HepG2 (cell line): ENCODE measurements at regions not wholly inside any gene's neighbourhood (a gene's known extent, or its start where the extent isn't known, plus 50 kb on each side); places are given as distances from the start of the nearest gene placed in this dataset.
A peak's percentile ranks its signal among the peaks of the same experiment; 100 is the strongest.

Experiments
- ARNTL ChIP-seq: sonication (generic); formaldehyde crosslinking; IDR thresholded peaks from 2 replicates; pipeline ENCODE4 v1.4.0; 2020; ENCODE audit warnings: mild to moderate bottlenecking, missing genetic modification reagents
- ASH2L ChIP-seq: fragments of 300-600, 200-600 bp; sonication (generic); IDR thresholded peaks from 2 replicates; pipeline ENCODE4 v1.7.0; 2017; ENCODE audit warnings: low read depth, mild to moderate bottlenecking, moderate library complexity, mixed read lengths, low read length; ENCODE audit not compliant: insufficient read length
- FOXO1 ChIP-seq: sonication (generic); formaldehyde crosslinking; IDR thresholded peaks from 2 replicates; pipeline ENCODE4 v1.4.0; 2020; ENCODE audit warnings: missing genetic modification reagents
- HDAC2 ChIP-seq: sonication (generic); formaldehyde crosslinking; IDR thresholded peaks from 2 replicates; pipeline ENCODE4 v1.4.0; 2020; ENCODE audit warnings: missing genetic modification reagents
- HIVEP1 ChIP-seq: sonication (generic); formaldehyde crosslinking; IDR thresholded peaks from 2 replicates; pipeline ENCODE4 v1.4.0; 2020; ENCODE audit warnings: mild to moderate bottlenecking, missing genetic modification reagents
- JARID2 ChIP-seq: sonication (generic); formaldehyde crosslinking; IDR thresholded peaks from 2 replicates; pipeline ENCODE4 v1.8.1; 2023; ENCODE audit warnings: missing genetic modification reagents, inconsistent platforms; ENCODE audit not compliant: insufficient replicate concordance
- KLF12 ChIP-seq: sonication (generic); formaldehyde crosslinking; IDR thresholded peaks from 2 replicates; pipeline ENCODE4 v1.4.0; 2020; ENCODE audit warnings: missing genetic modification reagents, borderline replicate concordance
- SAFB2 ChIP-seq: sonication (generic); formaldehyde crosslinking; IDR thresholded peaks from 2 replicates; pipeline ENCODE4 v1.5.1; 2020; ENCODE audit warnings: missing genetic modification reagents, low read depth, mild to moderate bottlenecking, borderline replicate concordance
- SMC3 ChIP-seq: IDR thresholded peaks from 2 replicates; pipeline ENCODE4 v1.6.1; 2011; ENCODE audit warnings: low read length, improper control_type of control experiment
- SOX13 ChIP-seq, 3 experiments: fragments of 450-650 bp in 1 of 3; sonication (generic) in 1 of 3; formaldehyde crosslinking in 1 of 3; IDR thresholded peaks in 2 of 3; conservative IDR thresholded peaks in 1 of 3; 2 replicates each; pipeline versions ENCODE4 v1.5.0 to v1.6.1; 2016 to 2020; ENCODE audit warnings: antibody characterized with exemption in 1 of 3, mild to moderate bottlenecking in 1 of 3, missing compliant biosample characterization in 1 of 3, missing genetic modification reagents in 1 of 3, moderate library complexity in 1 of 3
- SOX5 ChIP-seq: IDR thresholded peaks from 2 replicates; pipeline ENCODE4 v1.6.1; 2016; ENCODE audit warnings: borderline replicate concordance
- SP4 ChIP-seq: sonication (generic); formaldehyde crosslinking; IDR thresholded peaks from 2 replicates; pipeline ENCODE4 v1.8.1; 2023; ENCODE audit warnings: mild to moderate bottlenecking, missing genetic modification reagents
- ZBTB2 ChIP-seq: sonication (generic); formaldehyde crosslinking; IDR thresholded peaks from 2 replicates; pipeline ENCODE4 v1.8.0; 2022; ENCODE audit warnings: low read depth, missing genetic modification reagents
- ZNF143 ChIP-seq: sonication (generic); formaldehyde crosslinking; IDR thresholded peaks from 2 replicates; pipeline ENCODE4 v1.4.0; 2020; ENCODE audit warnings: missing genetic modification reagents
- ZNF256 ChIP-seq: sonication (generic); formaldehyde crosslinking; conservative IDR thresholded peaks from 2 replicates; pipeline ENCODE4 v1.4.0; 2020; ENCODE audit warnings: missing genetic modification reagents
- ZNF292 ChIP-seq: sonication (generic); formaldehyde crosslinking; IDR thresholded peaks from 2 replicates; pipeline ENCODE4 v1.8.1; 2022; ENCODE audit warnings: mild to moderate bottlenecking, low read depth, missing genetic modification reagents, borderline replicate concordance
- ZNF331 ChIP-seq: sonication (generic); formaldehyde crosslinking; IDR thresholded peaks from 2 replicates; pipeline ENCODE4 v1.4.0; 2020; ENCODE audit warnings: missing genetic modification reagents
- ZNF501 ChIP-seq: sonication (generic); formaldehyde crosslinking; IDR thresholded peaks from 2 replicates; pipeline ENCODE4 v1.5.1; 2020; ENCODE audit warnings: mild to moderate bottlenecking, moderate library complexity, missing genetic modification reagents
- ZNF562 ChIP-seq: sonication (generic); formaldehyde crosslinking; IDR thresholded peaks from 2 replicates; pipeline ENCODE4 v1.8.0; 2022; ENCODE audit warnings: missing genetic modification reagents, borderline replicate concordance
- ZNF605 ChIP-seq: sonication (generic); formaldehyde crosslinking; IDR thresholded peaks from 2 replicates; pipeline ENCODE4 v1.8.0; 2022; ENCODE audit warnings: mild to moderate bottlenecking, missing genetic modification reagents
- ZNF629 ChIP-seq: sonication (generic); formaldehyde crosslinking; conservative IDR thresholded peaks from 2 replicates; pipeline ENCODE4 v1.5.0; 2020; ENCODE audit warnings: missing genetic modification reagents
- ZNF878 ChIP-seq: sonication (generic); formaldehyde crosslinking; IDR thresholded peaks from 2 replicates; pipeline ENCODE4 v1.8.1; 2023; ENCODE audit warnings: mild to moderate bottlenecking, missing genetic modification reagents, moderate library complexity
- TF ChIP-seq, protein P1 (sequence below): sonication (generic); formaldehyde crosslinking; conservative IDR thresholded peaks from 2 replicates; pipeline ENCODE4 v1.4.0; 2020; ENCODE audit warnings: mild to moderate bottlenecking, missing genetic modification reagents, moderate library complexity
- TF ChIP-seq, protein P2 (sequence below): IDR thresholded peaks from 2 replicates; pipeline ENCODE4 v1.6.1; 2012; ENCODE audit warnings: low read depth, low read length, improper control_type of control experiment

GRCh38 chr2:60335533-60336237, 217.8 kb downstream of the BCL11A start (continued):
- TF ChIP-seq, protein P1, sequence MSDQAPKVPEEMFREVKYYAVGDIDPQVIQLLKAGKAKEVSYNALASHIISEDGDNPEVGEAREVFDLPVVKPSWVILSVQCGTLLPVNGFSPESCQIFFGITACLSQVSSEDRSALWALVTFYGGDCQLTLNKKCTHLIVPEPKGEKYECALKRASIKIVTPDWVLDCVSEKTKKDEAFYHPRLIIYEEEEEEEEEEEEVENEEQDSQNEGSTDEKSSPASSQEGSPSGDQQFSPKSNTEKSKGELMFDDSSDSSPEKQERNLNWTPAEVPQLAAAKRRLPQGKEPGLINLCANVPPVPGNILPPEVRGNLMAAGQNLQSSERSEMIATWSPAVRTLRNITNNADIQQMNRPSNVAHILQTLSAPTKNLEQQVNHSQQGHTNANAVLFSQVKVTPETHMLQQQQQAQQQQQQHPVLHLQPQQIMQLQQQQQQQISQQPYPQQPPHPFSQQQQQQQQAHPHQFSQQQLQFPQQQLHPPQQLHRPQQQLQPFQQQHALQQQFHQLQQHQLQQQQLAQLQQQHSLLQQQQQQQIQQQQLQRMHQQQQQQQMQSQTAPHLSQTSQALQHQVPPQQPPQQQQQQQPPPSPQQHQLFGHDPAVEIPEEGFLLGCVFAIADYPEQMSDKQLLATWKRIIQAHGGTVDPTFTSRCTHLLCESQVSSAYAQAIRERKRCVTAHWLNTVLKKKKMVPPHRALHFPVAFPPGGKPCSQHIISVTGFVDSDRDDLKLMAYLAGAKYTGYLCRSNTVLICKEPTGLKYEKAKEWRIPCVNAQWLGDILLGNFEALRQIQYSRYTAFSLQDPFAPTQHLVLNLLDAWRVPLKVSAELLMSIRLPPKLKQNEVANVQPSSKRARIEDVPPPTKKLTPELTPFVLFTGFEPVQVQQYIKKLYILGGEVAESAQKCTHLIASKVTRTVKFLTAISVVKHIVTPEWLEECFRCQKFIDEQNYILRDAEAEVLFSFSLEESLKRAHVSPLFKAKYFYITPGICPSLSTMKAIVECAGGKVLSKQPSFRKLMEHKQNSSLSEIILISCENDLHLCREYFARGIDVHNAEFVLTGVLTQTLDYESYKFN, result 0 out of 2 replicates have a peak, but pooled peaks have one; percentile 10
- TF ChIP-seq SOX13 (IDR thresholded peaks at IDR 0.05) (no peak), SOX13 (CRISPR knock-in tag; conservative IDR thresholded peaks at IDR 0.05 in 1 of 2, IDR thresholded peaks at IDR 0.05 in 1 of 2) (peak in 1 of 2 experiments; percentile 67; a peak in 1 of 4 replicates), ZNF331 (CRISPR knock-in tag) (peak; percentile 32; the same call in 1 of the 2 replicates), HIVEP1 (CRISPR knock-in tag) (no peak), KLF12 (CRISPR knock-in tag) (no peak), SMC3 (no peak), JARID2 (CRISPR knock-in tag) (no peak), ZNF562 (no peak), ZBTB2 (0 out of 2 replicates have a peak, but pooled peaks have one; percentile 28), ZNF256 (CRISPR knock-in tag) (no peak), SOX5 (CRISPR knock-in tag) (peak; percentile 56; the same call in 1 of the 2 replicates), SAFB2 (CRISPR knock-in tag) (no peak), ZNF605 (0 out of 2 replicates have a peak, but pooled peaks have one; percentile 16), SP4 (CRISPR knock-in tag) (0 out of 2 replicates have a peak, but pooled peaks have one; percentile 40), ZNF878 (no peak), ARNTL (CRISPR knock-in tag) (peak; percentile 65; the same call in 1 of the 2 replicates), ZNF629 (CRISPR knock-in tag) (no peak), ASH2L (peak; percentile 37), HDAC2 (CRISPR knock-in tag) (peak; percentile 16; the same call in 1 of the 2 replicates), ZNF501 (CRISPR knock-in tag) (no peak), ZNF292 (CRISPR knock-in tag) (peak; percentile 75; the same call in 1 of the 2 replicates), FOXO1 (CRISPR knock-in tag) (no peak), ZNF143 (CRISPR knock-in tag) (no peak)
- TF ChIP-seq, protein P2, sequence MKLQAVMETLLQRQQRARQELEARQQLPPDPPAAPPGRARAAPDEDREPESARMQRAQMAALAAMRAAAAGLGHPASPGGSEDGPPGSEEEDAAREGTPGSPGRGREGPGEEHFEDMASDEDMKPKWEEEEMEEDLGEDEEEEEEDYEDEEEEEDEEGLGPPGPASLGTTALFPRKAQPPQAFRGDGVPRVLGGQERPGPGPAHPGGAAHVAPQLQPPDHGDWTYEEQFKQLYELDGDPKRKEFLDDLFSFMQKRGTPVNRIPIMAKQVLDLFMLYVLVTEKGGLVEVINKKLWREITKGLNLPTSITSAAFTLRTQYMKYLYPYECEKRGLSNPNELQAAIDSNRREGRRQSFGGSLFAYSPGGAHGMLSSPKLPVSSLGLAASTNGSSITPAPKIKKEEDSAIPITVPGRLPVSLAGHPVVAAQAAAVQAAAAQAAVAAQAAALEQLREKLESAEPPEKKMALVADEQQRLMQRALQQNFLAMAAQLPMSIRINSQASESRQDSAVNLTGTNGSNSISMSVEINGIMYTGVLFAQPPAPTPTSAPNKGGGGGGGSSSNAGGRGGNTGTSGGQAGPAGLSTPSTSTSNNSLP, result no peak
